OCI-LY7 (cell line): ENCODE measurements at regions not wholly inside any gene's neighbourhood (a gene's known extent, or its start where the extent isn't known, plus 50 kb on each side); places are given as distances from the start of the nearest gene placed in this dataset.

Experiments used
- BruUV-seq: library from RNA; stranded (reverse); fragments of 400-500 nt; replicated peaks from 2 replicates; lab custom pipeline; 2021; lab: Mats Ljungman, UMichigan
- CTCF ChIA-PET: fragments of 300-600 bp; sonication (Branson Sonifier 250); formaldehyde crosslinking; loops from one replicate; lab custom pipeline; 2022; ENCODE audit warnings: antibody characterized with exemption; ENCODE audit not compliant: unreplicated experiment; lab: Charles Lee
- POLR2A ChIA-PET: fragments of 300-600 bp; sonication (Branson Sonifier 250); formaldehyde crosslinking; loops from one replicate; lab custom pipeline; 2022; ENCODE audit warnings: antibody characterized with exemption; lab: Charles Lee
- DNase-seq: peaks from one replicate; pipeline ENCODE4 v3.0.0-alpha.2; 2015; ENCODE audit warnings: low spot score
- H2AFZ ChIP-seq: fragments of 200-600 bp; sonication (generic), shearing (Covaris generic); 2 replicates; pipeline ENCODE4 v1.6.1; 2014; ENCODE audit warnings: mild to moderate bottlenecking, antibody characterized with exemption, low read length, moderate library complexity
- H3K27ac ChIP-seq: fragments of 200-600 bp; sonication (generic); 2 replicates; pipeline ENCODE4 v1.5.1; 2014; ENCODE audit warnings: mixed run types, low read depth, mild to moderate bottlenecking, moderate library complexity, low read length, inconsistent platforms; ENCODE audit not compliant: poor library complexity, severe bottlenecking
- H3K36me3 ChIP-seq: fragments of 200-600 bp; sonication (generic); 2 replicates; pipeline ENCODE4 v1.6.1; 2014; ENCODE audit warnings: mild to moderate bottlenecking, antibody characterized with exemption, low read length, moderate library complexity, mixed read lengths; ENCODE audit not compliant: insufficient read depth
- H3K4me1 ChIP-seq: fragments of 200-600 bp; sonication (generic); 2 replicates; pipeline ENCODE4 v1.5.1; 2014; ENCODE audit warnings: mild to moderate bottlenecking, low read length; ENCODE audit not compliant: insufficient read depth, poor library complexity, severe bottlenecking
- H3K4me2 ChIP-seq: fragments of 200-600 bp; sonication (generic); 2 replicates; pipeline ENCODE4 v1.6.1; 2014; ENCODE audit warnings: mild to moderate bottlenecking, low read length
- H3K4me3 ChIP-seq: fragments of 200-600 bp; sonication (generic); 2 replicates; pipeline ENCODE4 v1.5.1; 2014; ENCODE audit warnings: mild to moderate bottlenecking, low read depth, low read length; ENCODE audit not compliant: poor library complexity, severe bottlenecking
- H3K79me2 ChIP-seq: fragments of 200-600 bp; sonication (generic); 2 replicates; pipeline ENCODE4 v1.6.1; 2016; ENCODE audit warnings: low read depth, mild to moderate bottlenecking, low read length, moderate library complexity, mixed read lengths; ENCODE audit not compliant: insufficient read depth
- H3K9me2 ChIP-seq: fragments of 200-600 bp; sonication (generic); 2 replicates; pipeline ENCODE4 v1.6.1; 2016; ENCODE audit warnings: mild to moderate bottlenecking, low read length, mixed read lengths; ENCODE audit not compliant: insufficient read depth
- H3K9me3 ChIP-seq: fragments of 200-600 bp; sonication (generic); 2 replicates; pipeline ENCODE4 v1.6.1; 2014; ENCODE audit warnings: mild to moderate bottlenecking, mixed run types, low read length, mixed read lengths
- H4K20me1 ChIP-seq: fragments of 200-600 bp; sonication (generic); 2 replicates; pipeline ENCODE4 v1.6.1; 2014; ENCODE audit warnings: mild to moderate bottlenecking, antibody characterized with exemption, low read length, moderate library complexity, mixed read lengths; ENCODE audit not compliant: insufficient read depth
- CTCF ChIP-seq: fragments of 200-600 bp; sonication (generic); conservative IDR thresholded peaks from 2 replicates; pipeline ENCODE4 v1.5.1; 2014; ENCODE audit warnings: mild to moderate bottlenecking, antibody characterized with exemption, low read length, moderate library complexity, mixed read lengths
- EZH2phosphoT487 ChIP-seq: fragments of 200-600 bp; sonication (generic); IDR thresholded peaks from 2 replicates; pipeline ENCODE4 v1.6.1; 2018; ENCODE audit warnings: low read depth, borderline replicate concordance, mild to moderate bottlenecking, mixed run types, antibody characterized with exemption, low read length, moderate library complexity, mixed read lengths
- intact Hi-C: fragments of 100-400 bp; cut with micrococcal nuclease; formaldehyde crosslinking; loops from one replicate; pipeline ENCODE4 v1.10.0; 2022; ENCODE audit not compliant: unreplicated experiment

- Histone ChIP-seq H3K36me3 (no peaks in the 10 kb centered on the region), H3K4me2 (no peak overlapping the region), H3K27ac (no peak overlapping the region), H3K4me1 (no peaks in the 10 kb centered on the region), H3K9me2 (no peaks in the 10 kb centered on the region), H3K4me3 (no peak overlapping the region), H3K9me3 (no peaks in the 10 kb centered on the region), H2AFZ (no peak overlapping the region), H3K79me2 (no peaks in the 10 kb centered on the region), H4K20me1 (no peaks in the 10 kb centered on the region)
- ChIA-PET POLR2A (no interaction called here), CTCF (no interaction called here)
- no peak for DNase-seq
- intact Hi-C loops = no loop called here
- TF ChIP-seq CTCF (no peak), EZH2phosphoT487 (no peak)
- no TSS peak for BruUV-seq
Measured at GRCh38 chr6:84498905-84499304, 265.5 kb downstream of the TBX18 start.

DNA sequence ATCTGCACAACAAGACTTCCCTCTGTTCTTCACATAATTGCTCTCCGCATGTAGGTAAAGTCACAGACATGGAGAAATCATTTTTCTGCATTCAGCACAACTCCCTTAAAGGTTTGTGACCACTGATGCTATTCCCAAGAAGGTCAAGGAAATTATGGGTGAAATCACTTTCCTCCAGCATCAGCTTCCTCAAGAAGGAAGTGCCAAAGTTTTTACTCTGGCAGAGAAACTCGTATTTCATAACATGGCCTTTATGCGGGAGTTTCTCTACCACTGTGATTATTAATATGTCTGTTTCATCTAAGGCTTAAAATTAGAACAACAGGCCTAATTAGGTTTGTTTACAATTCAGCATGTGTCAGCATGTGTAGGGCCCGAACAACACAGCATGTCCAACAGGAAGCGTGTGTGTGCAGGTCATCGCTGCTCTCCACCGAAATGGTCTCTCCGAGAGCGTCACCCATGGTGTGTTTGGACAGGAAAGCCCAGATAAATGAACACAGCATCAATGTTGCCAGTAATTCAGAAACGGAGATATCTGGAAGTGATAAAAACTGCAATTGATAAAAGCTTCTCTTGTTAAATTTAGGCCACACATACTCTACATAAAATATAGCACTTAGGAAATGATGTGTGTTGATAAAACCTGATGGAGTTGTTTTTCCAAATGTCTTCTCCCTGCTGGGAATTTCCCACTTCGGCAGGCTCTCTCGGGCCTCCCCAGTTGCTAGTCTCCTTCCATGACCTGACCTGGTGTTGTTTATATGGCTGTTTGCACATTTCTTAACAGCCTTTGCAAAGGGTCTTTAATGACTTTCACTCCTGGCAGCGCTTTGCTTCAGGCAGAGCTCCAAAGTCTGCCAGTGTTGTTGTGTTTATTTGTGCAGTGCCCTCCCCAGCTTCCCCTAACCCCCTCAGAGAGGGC lies 265.1 kb upstream of the CEP162 start:
- TF ChIP-seq EZH2phosphoT487 (no peak), CTCF (no peak)
- no peaks in the 10 kb centered on the region for H3K9me2 ChIP-seq
- H4K20me1 ChIP-seq = no peaks in the 10 kb centered on the region
- H3K9me3 ChIP-seq = no peaks in the 10 kb centered on the region
- no peaks in the 10 kb centered on the region for H3K36me3 ChIP-seq
- ChIA-PET CTCF (interaction anchor here (0.6 kb wide), 1 partner anchor 669 kb away, joined by 3 read pairs; no protein-coding TSS in a partner anchor), POLR2A (no interaction called here)
- no peak for DNase-seq
- H3K27ac ChIP-seq = no peak overlapping the region
- BruUV-seq = no TSS peak
- H3K79me2 ChIP-seq = no peaks in the 10 kb centered on the region
- no peaks in the 10 kb centered on the region for H3K4me1 ChIP-seq
- no peak overlapping the region for H2AFZ ChIP-seq
- H3K4me2 ChIP-seq = no peak overlapping the region
- H3K4me3 ChIP-seq = no peak overlapping the region
- intact Hi-C loops = no loop called here

DNA sequence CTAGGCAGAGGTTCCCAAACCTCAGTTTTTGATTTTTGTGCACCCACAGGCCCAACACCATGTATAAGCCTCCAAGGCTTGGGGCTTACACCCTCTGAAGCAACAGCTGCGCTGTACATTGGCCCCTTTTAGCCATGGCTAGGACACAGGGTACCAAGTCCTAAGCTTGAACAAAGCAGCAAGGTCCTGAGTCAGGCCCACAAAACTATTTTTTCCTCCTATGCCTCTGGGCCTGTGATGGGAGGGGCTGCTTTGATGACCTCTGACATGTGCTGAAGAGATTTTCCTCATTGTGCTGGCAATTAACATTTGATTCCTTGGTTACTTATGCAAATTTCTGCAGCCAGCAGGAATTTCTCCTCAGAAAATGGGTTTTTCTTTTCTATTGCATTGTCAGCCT lies 262.2 kb upstream of the CEP162 start:
- POLR2A ChIA-PET = no interaction called here
- no TSS peak for BruUV-seq
- Histone ChIP-seq H3K4me1 (no peaks in the 10 kb centered on the region), H3K9me3 (no peaks in the 10 kb centered on the region), H3K27ac (no peak overlapping the region), H2AFZ (no peak overlapping the region), H3K4me2 (no peak overlapping the region), H3K36me3 (no peaks in the 10 kb centered on the region), H4K20me1 (no peaks in the 10 kb centered on the region), H3K9me2 (no peaks in the 10 kb centered on the region), H3K4me3 (no peak overlapping the region), H3K79me2 (no peaks in the 10 kb centered on the region)
- TF ChIP-seq EZH2phosphoT487 = no peak
- no peak for TF ChIP-seq CTCF
- no peak for DNase-seq
- intact Hi-C loops = no loop called here
- CTCF ChIA-PET = no interaction called here
